ENCODE measurements at regions not wholly inside any gene's neighbourhood (a gene's known extent, or its start where the extent isn't known, plus 50 kb on each side); places are given as distances from the start of the nearest gene placed in this dataset.

DNA sequence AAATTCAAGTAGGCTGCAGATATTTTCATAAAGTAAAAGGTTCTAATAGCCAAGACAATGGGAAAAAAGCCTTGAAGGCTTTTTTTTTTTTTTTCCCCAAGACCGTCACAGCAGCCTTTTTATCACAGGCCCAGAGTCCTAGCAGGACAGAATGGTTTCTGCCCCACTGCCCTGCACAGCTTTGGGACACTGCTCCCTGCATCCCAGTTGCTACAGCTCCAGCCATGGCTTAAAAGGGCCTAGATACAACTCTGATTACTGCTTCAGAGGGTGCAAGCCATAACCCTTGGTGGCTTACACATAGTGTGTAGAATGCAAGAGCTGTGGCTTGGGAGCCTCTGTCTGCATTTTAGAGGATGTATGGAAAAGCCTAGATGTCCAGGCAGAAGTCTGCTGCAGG is 1362.8 kb downstream of the SLITRK5 start:
- DNase-seq (ENCODE audit: low read depth in 4 of 6, low spot score in 6 of 6): no peak
- Histone ChIP-seq H3K4me1 (ENCODE audit: control insufficient read depth, insufficient read depth, low read length) (no peaks in the 10 kb centered on the region), H3K27me3 (ENCODE audit: control insufficient read depth, insufficient read depth, low read length) (no peaks in the 10 kb centered on the region), H3K27ac (ENCODE audit: low read depth, low read length) (no peak overlapping the region), H3K4me3 (ENCODE audit: low read depth, low read length) (no peak overlapping the region), H3K9me3 (ENCODE audit: control insufficient read depth, insufficient read depth, low read length) (no peaks in the 10 kb centered on the region), H3K36me3 (ENCODE audit: control insufficient read depth, insufficient read depth, low read length) (no peaks in the 10 kb centered on the region)
- 80% methylated on average over 1 of the region's 1 CpG for WGBS (ENCODE audit: insufficient coverage)

- no peak overlapping the region for H3K4me3 ChIP-seq (ENCODE audit: low read depth, low read length)
- H3K27ac ChIP-seq (ENCODE audit: low read depth, low read length): no peak overlapping the region
- no peaks in the 10 kb centered on the region for H3K27me3 ChIP-seq (ENCODE audit: control insufficient read depth, insufficient read depth, low read length)
- WGBS (ENCODE audit: insufficient coverage): 100% methylated on average over 1 of the region's 3 CpGs
- H3K9me3 ChIP-seq (ENCODE audit: control insufficient read depth, insufficient read depth, low read length): no peaks in the 10 kb centered on the region
- DNase-seq (ENCODE audit: low read depth in 4 of 6, low spot score in 6 of 6): no peak
- no peaks in the 10 kb centered on the region for H3K4me1 ChIP-seq (ENCODE audit: control insufficient read depth, insufficient read depth, low read length)
- H3K36me3 ChIP-seq (ENCODE audit: control insufficient read depth, insufficient read depth, low read length): no peaks in the 10 kb centered on the region
Measured at GRCh38 chr13:89052699-89053098, 1381.5 kb downstream of the SLITRK5 start.

DNA sequence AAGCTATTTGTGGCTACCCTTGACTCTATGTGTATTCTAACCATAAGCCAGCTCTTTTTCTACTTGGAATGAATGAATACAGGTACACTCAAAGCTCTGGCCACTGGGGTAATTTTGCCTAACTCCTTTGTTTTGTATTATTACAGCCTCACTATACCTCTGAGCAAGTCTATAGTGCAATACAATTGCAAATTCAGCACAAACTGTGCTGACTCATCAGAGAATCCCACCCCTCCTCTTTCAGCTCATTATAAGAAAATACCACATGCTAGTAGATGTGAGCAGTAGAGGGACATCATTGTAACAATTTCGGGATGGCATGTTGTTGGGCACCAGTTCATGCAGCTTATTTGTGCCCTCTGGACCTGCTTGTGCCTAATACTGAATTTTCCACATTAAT is 1382.2 kb downstream of the SLITRK5 start:
- H3K36me3 ChIP-seq (ENCODE audit: control insufficient read depth, insufficient read depth, low read length): no peaks in the 10 kb centered on the region

DNA sequence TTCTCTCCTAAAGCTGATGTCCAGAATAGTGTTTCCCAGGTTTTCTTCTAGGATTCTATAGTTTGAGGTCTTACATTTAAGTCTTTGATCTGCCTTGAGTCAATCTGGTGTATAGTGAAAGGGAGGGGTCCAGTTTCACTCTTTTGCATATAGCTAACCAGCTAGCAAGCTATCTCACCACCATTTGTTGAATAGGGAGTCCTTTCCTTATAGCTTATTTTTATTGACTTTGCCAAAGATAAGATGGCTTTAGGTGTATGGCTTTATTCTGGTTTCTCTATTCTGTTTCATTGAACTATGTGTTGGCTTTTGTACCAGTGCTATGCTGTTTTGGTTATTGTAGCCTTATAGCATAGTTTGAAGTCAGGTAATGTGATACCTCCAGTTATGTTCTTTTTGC is 1386.1 kb downstream of the SLITRK5 start:
- H3K27ac ChIP-seq (ENCODE audit: low read depth, low read length): no peak overlapping the region
- H3K4me3 ChIP-seq (ENCODE audit: low read depth, low read length): no peak overlapping the region
- H3K36me3 ChIP-seq (ENCODE audit: control insufficient read depth, insufficient read depth, low read length): no peaks in the 10 kb centered on the region
- H3K4me1 ChIP-seq (ENCODE audit: control insufficient read depth, insufficient read depth, low read length): no peaks in the 10 kb centered on the region
- no peak for DNase-seq (ENCODE audit: low read depth in 4 of 6, low spot score in 6 of 6)
- peaks cover 2% of the 10 kb centered on the region for H3K9me3 ChIP-seq (ENCODE audit: control insufficient read depth, insufficient read depth, low read length)
- H3K27me3 ChIP-seq (ENCODE audit: control insufficient read depth, insufficient read depth, low read length): no peaks in the 10 kb centered on the region

More for the DNA sequence above, 1382.2 kb downstream of the SLITRK5 start:
- no CpG with 5 or more reads among the region's 1 CpG for WGBS (ENCODE audit: insufficient coverage)
- H3K4me1 ChIP-seq (ENCODE audit: control insufficient read depth, insufficient read depth, low read length): no peaks in the 10 kb centered on the region
- no peaks in the 10 kb centered on the region for H3K9me3 ChIP-seq (ENCODE audit: control insufficient read depth, insufficient read depth, low read length)
- no peak overlapping the region for H3K27ac ChIP-seq (ENCODE audit: low read depth, low read length)
- no peak overlapping the region for H3K4me3 ChIP-seq (ENCODE audit: low read depth, low read length)
- H3K27me3 ChIP-seq (ENCODE audit: control insufficient read depth, insufficient read depth, low read length): no peaks in the 10 kb centered on the region
- no peak for DNase-seq (ENCODE audit: low read depth in 4 of 6, low spot score in 6 of 6)

GRCh38 chr13:89057862-89058261 is 1386.7 kb downstream of the SLITRK5 start:
- no peaks in the 10 kb centered on the region for H3K36me3 ChIP-seq (ENCODE audit: control insufficient read depth, insufficient read depth, low read length)
- whole genome bisulfite sequencing (ENCODE audit: insufficient coverage): 75% methylated on average over 2 of the region's 3 CpGs
- no peaks in the 10 kb centered on the region for H3K27me3 ChIP-seq (ENCODE audit: control insufficient read depth, insufficient read depth, low read length)
- no peak overlapping the region for H3K27ac ChIP-seq (ENCODE audit: low read depth, low read length)
- H3K9me3 ChIP-seq (ENCODE audit: control insufficient read depth, insufficient read depth, low read length): peaks cover 2% of the 10 kb centered on the region
- H3K4me1 ChIP-seq (ENCODE audit: control insufficient read depth, insufficient read depth, low read length): no peaks in the 10 kb centered on the region
- no peak for DNase-seq (ENCODE audit: low read depth in 4 of 6, low spot score in 6 of 6)
- no peak overlapping the region for H3K4me3 ChIP-seq (ENCODE audit: low read depth, low read length)

DNA sequence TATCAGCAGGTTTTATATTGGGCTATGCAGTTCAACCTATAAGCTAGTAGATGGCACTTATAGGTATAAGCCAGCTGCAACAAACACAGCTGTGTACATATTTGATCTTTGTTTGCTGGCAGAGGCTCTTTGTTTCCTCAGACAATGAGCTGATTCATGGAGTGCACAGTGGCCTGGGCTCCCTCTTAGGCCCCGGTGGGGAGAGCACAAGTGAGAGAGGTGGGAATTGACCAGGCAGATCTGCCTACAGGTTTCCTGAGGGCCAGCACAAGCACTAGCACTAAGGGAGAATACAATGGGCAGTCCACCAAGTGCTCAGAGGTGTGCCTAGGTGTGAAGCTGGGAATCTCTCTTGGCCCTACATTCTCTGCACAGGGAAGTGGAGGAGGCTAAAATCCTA is 1390.7 kb downstream of the SLITRK5 start:
- H3K4me1 ChIP-seq (ENCODE audit: control insufficient read depth, insufficient read depth, low read length): no peaks in the 10 kb centered on the region
- WGBS (ENCODE audit: insufficient coverage): 54% methylated on average over 1 of the region's 1 CpG
- peaks cover 2% of the 10 kb centered on the region for H3K9me3 ChIP-seq (ENCODE audit: control insufficient read depth, insufficient read depth, low read length)
- no peak for DNase-seq (ENCODE audit: low read depth in 4 of 6, low spot score in 6 of 6)
- no peak overlapping the region for H3K4me3 ChIP-seq (ENCODE audit: low read depth, low read length)
- H3K27me3 ChIP-seq (ENCODE audit: control insufficient read depth, insufficient read depth, low read length): no peaks in the 10 kb centered on the region
- H3K36me3 ChIP-seq (ENCODE audit: control insufficient read depth, insufficient read depth, low read length): no peaks in the 10 kb centered on the region
- no peak overlapping the region for H3K27ac ChIP-seq (ENCODE audit: low read depth, low read length)

DNA sequence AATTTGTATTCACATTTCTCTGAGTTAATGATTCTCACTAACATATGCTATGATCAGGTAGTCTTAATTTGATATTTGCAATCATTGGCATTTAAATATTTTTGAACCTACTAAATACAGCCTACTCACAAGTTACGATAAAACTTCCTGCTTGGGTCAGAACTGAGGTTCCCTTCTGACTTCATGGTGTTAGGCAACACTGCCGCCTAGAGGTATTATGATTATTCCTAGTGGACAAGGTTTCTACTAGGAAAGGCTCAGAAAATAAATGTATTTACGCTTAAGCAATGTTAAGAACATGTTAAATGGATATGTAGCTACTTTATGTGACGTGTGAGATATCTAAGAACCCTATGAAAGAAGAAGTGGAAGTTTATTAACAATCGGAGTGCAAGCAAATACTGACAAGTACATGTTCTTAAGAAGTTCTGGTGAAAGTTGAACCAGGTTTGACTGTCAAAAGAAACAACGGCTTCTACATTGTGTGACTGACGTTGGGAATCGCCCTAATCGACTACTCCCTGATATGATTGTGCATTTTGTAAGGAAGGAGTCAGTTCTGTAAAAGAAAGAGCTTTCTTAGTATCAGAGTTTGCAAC is 1395.8 kb downstream of the SLITRK5 start:
- H3K9me3 ChIP-seq (ENCODE audit: control insufficient read depth, insufficient read depth, low read length): no peaks in the 10 kb centered on the region
- H3K27me3 ChIP-seq (ENCODE audit: control insufficient read depth, insufficient read depth, low read length): no peaks in the 10 kb centered on the region
- 53% methylated on average over 8 of the region's 9 CpGs for WGBS (ENCODE audit: insufficient coverage)
- peak; percentile 17 to 87 (median 36) for DNase-seq (ENCODE audit: low read depth in 4 of 6, low spot score in 6 of 6)
- H3K36me3 ChIP-seq (ENCODE audit: control insufficient read depth, insufficient read depth, low read length): no peaks in the 10 kb centered on the region
- no peaks in the 10 kb centered on the region for H3K4me1 ChIP-seq (ENCODE audit: control insufficient read depth, insufficient read depth, low read length)
- no peak overlapping the region for H3K27ac ChIP-seq (ENCODE audit: low read depth, low read length)
- H3K4me3 ChIP-seq (ENCODE audit: low read depth, low read length): no peak overlapping the region

GRCh38 chr13:89072979-89073378 is 1401.8 kb downstream of the SLITRK5 start:
- Histone ChIP-seq H3K27ac (ENCODE audit: low read depth, low read length) (no peak overlapping the region), H3K9me3 (ENCODE audit: control insufficient read depth, insufficient read depth, low read length) (no peaks in the 10 kb centered on the region), H3K4me3 (ENCODE audit: low read depth, low read length) (no peak overlapping the region), H3K27me3 (ENCODE audit: control insufficient read depth, insufficient read depth, low read length) (no peaks in the 10 kb centered on the region), H3K4me1 (ENCODE audit: control insufficient read depth, insufficient read depth, low read length) (no peaks in the 10 kb centered on the region), H3K36me3 (ENCODE audit: control insufficient read depth, insufficient read depth, low read length) (no peaks in the 10 kb centered on the region)
- no CpG with 5 or more reads among the region's 1 CpG for WGBS (ENCODE audit: insufficient coverage)
- DNase-seq (ENCODE audit: low read depth in 4 of 6, low spot score in 6 of 6): peak in 2 of 6 donors; percentile 85 to 90

GRCh38 chr13:89076622-89077021 is 1405.5 kb downstream of the SLITRK5 start:
- no peaks in the 10 kb centered on the region for H3K36me3 ChIP-seq (ENCODE audit: control insufficient read depth, insufficient read depth, low read length)
- H3K27me3 ChIP-seq (ENCODE audit: control insufficient read depth, insufficient read depth, low read length): no peaks in the 10 kb centered on the region
- no peak overlapping the region for H3K4me3 ChIP-seq (ENCODE audit: low read depth, low read length)
- no peak for DNase-seq (ENCODE audit: low read depth in 4 of 6, low spot score in 6 of 6)
- no peak overlapping the region for H3K27ac ChIP-seq (ENCODE audit: low read depth, low read length)
- no peaks in the 10 kb centered on the region for H3K9me3 ChIP-seq (ENCODE audit: control insufficient read depth, insufficient read depth, low read length)
- no CpG with 5 or more reads among the region's 2 CpGs for WGBS (ENCODE audit: insufficient coverage)
- H3K4me1 ChIP-seq (ENCODE audit: control insufficient read depth, insufficient read depth, low read length): no peaks in the 10 kb centered on the region

DNA sequence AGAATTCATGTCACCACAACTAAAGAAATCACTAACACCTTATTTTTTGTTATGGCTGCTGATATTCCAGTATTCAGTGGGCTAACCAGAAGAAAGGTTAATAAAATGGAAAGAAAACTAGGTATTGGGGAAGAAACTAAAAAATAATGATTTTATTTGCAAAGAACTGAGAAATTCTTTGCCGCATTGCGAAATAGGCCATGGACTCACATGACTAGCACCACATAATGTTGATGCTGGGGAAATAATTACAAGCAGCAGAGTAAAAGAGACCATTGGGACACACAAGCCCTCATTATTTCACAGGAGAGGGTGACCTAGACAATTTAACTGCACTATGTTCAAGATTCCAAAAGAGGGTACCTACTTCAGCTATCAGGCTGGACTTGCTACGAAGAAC is 1411.5 kb downstream of the SLITRK5 start:
- no peaks in the 10 kb centered on the region for H3K27me3 ChIP-seq (ENCODE audit: control insufficient read depth, insufficient read depth, low read length)
- 100% methylated on average over 2 of the region's 3 CpGs for WGBS (ENCODE audit: insufficient coverage)

More for the DNA sequence above, 1411.5 kb downstream of the SLITRK5 start:
- Histone ChIP-seq H3K27ac (ENCODE audit: low read depth, low read length) (no peak overlapping the region), H3K36me3 (ENCODE audit: control insufficient read depth, insufficient read depth, low read length) (no peaks in the 10 kb centered on the region), H3K9me3 (ENCODE audit: control insufficient read depth, insufficient read depth, low read length) (no peaks in the 10 kb centered on the region), H3K4me3 (ENCODE audit: low read depth, low read length) (no peak overlapping the region), H3K4me1 (ENCODE audit: control insufficient read depth, insufficient read depth, low read length) (no peaks in the 10 kb centered on the region)
- DNase-seq (ENCODE audit: low read depth in 4 of 6, low spot score in 6 of 6): no peak

All from spinal cord (tissue), 9 donors.